HEK293 (cell line): ENCODE measurements at regions not wholly inside any gene's neighbourhood (a gene's known extent, or its start where the extent isn't known, plus 50 kb on each side); places are given as distances from the start of the nearest gene placed in this dataset.

Experiments
- CTCF ChIA-PET: fragments of 350-600 bp; formaldehyde crosslinking; extraction: SDS; loops from one replicate; lab custom pipeline; 2021; ENCODE audit warnings: antibody characterized with exemption; lab: Yijun Ruan, JAX
- POLR2A ChIA-PET: fragments of 300-600 bp; formaldehyde crosslinking; extraction: SDS; loops from one replicate; lab custom pipeline; 2020; ENCODE audit warnings: antibody characterized with exemption, inconsistent platforms; lab: Yijun Ruan, JAX
- H3K27ac ChIP-seq: fragments of 200-500 bp; sonication (Bioruptor generic); 2 replicates; pipeline ENCODE4 v1.5.1; 2014; ENCODE audit warnings: low read depth, low read length, control low read depth, inconsistent platforms; ENCODE audit errors: extremely low read depth
- H3K36me3 ChIP-seq, 2 experiments: fragments of 200-500 bp in 1 of 2; sonication (Bioruptor generic) in 1 of 2; 1 replicate in 1 of 2; 2 replicates in 1 of 2; pipeline ENCODE4 v1.5.1; 2014 to 2017; ENCODE audit warnings: inconsistent platforms in 2 of 2, low read length in 2 of 2; ENCODE audit not compliant: control insufficient read depth in 2 of 2, insufficient read depth in 1 of 2
- H3K4me1 ChIP-seq: fragments of 200-500 bp; sonication (Bioruptor generic); 2 replicates; pipeline ENCODE4 v1.5.1; 2014; ENCODE audit warnings: mild to moderate bottlenecking, low read length, inconsistent platforms; ENCODE audit not compliant: control insufficient read depth, insufficient read depth
- H3K4me3 ChIP-seq: 2 replicates; pipeline ENCODE4 v1.5.1; 2011; ENCODE audit warnings: low read depth, mild to moderate bottlenecking, control low read depth, low read length, moderate library complexity
- H3K9me3 ChIP-seq: fragments of 200-500 bp; sonication (Bioruptor generic); 2 replicates; pipeline ENCODE4 v1.5.1; 2014; ENCODE audit warnings: low read depth, low read length, inconsistent platforms; ENCODE audit not compliant: control insufficient read depth, insufficient read depth
- BCL11B ChIP-seq: fragments of 450-650 bp; formaldehyde crosslinking; IDR thresholded peaks from 2 replicates; pipeline ENCODE4 v1.5.1; 2016; ENCODE audit warnings: low read depth, missing biosample characterization, missing genetic modification characterization
- KLF10 ChIP-seq: fragments of 450-650 bp; IDR thresholded peaks from 2 replicates; pipeline ENCODE4 v1.5.1; 2018; ENCODE audit warnings: missing biosample characterization, mild to moderate bottlenecking, missing genetic modification characterization
- OSR2 ChIP-seq: fragments of 450-650 bp; formaldehyde crosslinking; IDR thresholded peaks from 2 replicates; pipeline ENCODE4 v1.5.1; 2016; ENCODE audit warnings: missing biosample characterization, missing genetic modification characterization
- PRDM1 ChIP-seq: fragments of 450-650 bp; formaldehyde crosslinking; IDR thresholded peaks from 2 replicates; pipeline ENCODE4; 2016; ENCODE audit warnings: missing biosample characterization, missing genetic modification characterization
- SP7 ChIP-seq: fragments of 450-650 bp; formaldehyde crosslinking; IDR thresholded peaks from 2 replicates; pipeline ENCODE4 v1.5.1; 2016; ENCODE audit warnings: missing biosample characterization, missing genetic modification characterization
- YY2 ChIP-seq: fragments of 450-650 bp; formaldehyde crosslinking; IDR thresholded peaks from 2 replicates; pipeline ENCODE4 v1.5.1; 2016; ENCODE audit warnings: missing biosample characterization, missing genetic modification characterization
- ZNF121 ChIP-seq: fragments of 450-650 bp; formaldehyde crosslinking; IDR thresholded peaks from 2 replicates; pipeline ENCODE4 v1.5.1; 2016; ENCODE audit warnings: missing biosample characterization, missing genetic modification characterization
- ZNF133 ChIP-seq: fragments of 450-650 bp; formaldehyde crosslinking; IDR thresholded peaks from 2 replicates; pipeline ENCODE4 v1.5.1; 2016; ENCODE audit warnings: missing biosample characterization, missing genetic modification characterization
- ZNF2 ChIP-seq: fragments of 450-650 bp; formaldehyde crosslinking; IDR thresholded peaks from 2 replicates; pipeline ENCODE4 v1.5.1; 2016; ENCODE audit warnings: missing biosample characterization, missing genetic modification characterization
- ZNF366 ChIP-seq: fragments of 450-650 bp; formaldehyde crosslinking; conservative IDR thresholded peaks from 2 replicates; pipeline ENCODE4 v1.5.1; 2016; ENCODE audit warnings: missing biosample characterization, missing genetic modification characterization
- ZNF416 ChIP-seq: fragments of 450-650 bp; formaldehyde crosslinking; IDR thresholded peaks from 2 replicates; pipeline ENCODE4 v1.5.1; 2016; ENCODE audit warnings: missing biosample characterization, missing genetic modification characterization
- ZNF433 ChIP-seq: fragments of 450-650 bp; formaldehyde crosslinking; IDR thresholded peaks from 2 replicates; pipeline ENCODE4 v1.5.1; 2016; ENCODE audit warnings: missing biosample characterization, missing genetic modification characterization, low read depth
- ZNF501 ChIP-seq: fragments of 450-650 bp; formaldehyde crosslinking; IDR thresholded peaks from 2 replicates; pipeline ENCODE4 v1.5.1; 2016; ENCODE audit warnings: missing biosample characterization, missing genetic modification characterization
- ZNF510 ChIP-seq: fragments of 450-650 bp; formaldehyde crosslinking; IDR thresholded peaks from 2 replicates; pipeline ENCODE4 v1.5.1; 2018; ENCODE audit warnings: mild to moderate bottlenecking, missing genetic modification characterization, missing biosample characterization; ENCODE audit not compliant: insufficient replicate concordance
- ZNF560 ChIP-seq: fragments of 450-650 bp; formaldehyde crosslinking; IDR thresholded peaks from 2 replicates; pipeline ENCODE4 v1.5.1; 2017; ENCODE audit warnings: missing biosample characterization, missing genetic modification characterization, borderline replicate concordance
- ZNF571 ChIP-seq: fragments of 450-650 bp; formaldehyde crosslinking; IDR thresholded peaks from 2 replicates; pipeline ENCODE4 v1.5.0; 2017; ENCODE audit warnings: missing biosample characterization, missing genetic modification characterization
- ZNF660 ChIP-seq: fragments of 450-650 bp; IDR thresholded peaks from 2 replicates; pipeline ENCODE4 v1.5.1; 2018; ENCODE audit warnings: missing biosample characterization, mild to moderate bottlenecking, missing genetic modification characterization
- ZNF785 ChIP-seq: fragments of 450-650 bp; formaldehyde crosslinking; IDR thresholded peaks from 2 replicates; pipeline ENCODE4 v1.5.1; 2016; ENCODE audit warnings: missing biosample characterization, missing genetic modification characterization
- ZNF791 ChIP-seq: fragments of 450-650 bp; formaldehyde crosslinking; IDR thresholded peaks from 2 replicates; pipeline ENCODE4 v1.5.1; 2016; ENCODE audit warnings: missing biosample characterization, missing genetic modification characterization
- TF ChIP-seq, protein P1 (sequence below): fragments of 450-650 bp; formaldehyde crosslinking; IDR thresholded peaks from 2 replicates; pipeline ENCODE4 v1.5.1; 2016; ENCODE audit warnings: missing biosample characterization, missing genetic modification characterization
- TF ChIP-seq, protein P2 (sequence below): fragments of 450-650 bp; formaldehyde crosslinking; IDR thresholded peaks from 2 replicates; pipeline ENCODE4 v1.5.1; 2016; ENCODE audit warnings: missing biosample characterization, missing genetic modification characterization

DNA sequence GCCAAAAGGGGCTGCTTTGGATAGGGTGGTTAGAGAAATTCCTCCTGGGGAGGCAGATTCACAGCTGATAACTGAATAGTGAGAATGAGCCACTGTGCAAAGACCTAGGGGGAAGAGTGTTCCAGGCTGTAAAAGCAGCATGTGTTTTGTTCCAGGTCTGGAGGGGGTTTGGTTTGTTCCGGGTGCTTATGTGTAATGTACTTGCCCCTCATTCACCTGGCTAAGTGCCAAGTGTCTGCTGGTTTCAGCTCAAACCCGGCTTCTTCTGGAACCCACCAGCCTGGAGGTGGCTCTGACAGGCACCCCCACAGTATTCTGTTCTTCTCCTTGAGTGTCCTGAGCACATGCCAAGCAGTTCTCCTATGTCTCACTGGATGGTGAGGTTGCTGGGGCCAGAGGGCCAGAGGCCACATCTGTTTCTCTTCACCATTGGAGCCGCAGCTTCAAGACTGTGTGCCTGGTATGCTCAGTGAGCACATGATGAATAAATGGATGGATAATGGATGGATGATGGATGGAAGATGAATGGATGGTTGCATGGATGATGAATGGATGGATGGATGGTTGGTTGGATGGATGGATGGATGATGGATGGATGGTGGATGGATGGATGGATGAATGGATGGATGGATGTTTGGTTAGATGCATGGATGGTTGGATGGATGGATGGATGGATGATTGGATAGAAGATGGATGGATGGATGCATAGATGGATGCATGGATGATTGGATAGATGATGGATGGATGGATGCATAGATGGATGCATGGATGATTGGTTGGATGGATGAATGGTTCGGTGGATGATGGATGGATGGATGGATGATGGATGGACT, 227.6 kb downstream of the BMP7 start (continued):
- TF ChIP-seq ZNF660 (tag by site-specific recombination) = no peak
- no peak for TF ChIP-seq ZNF121 (tag by site-specific recombination)
- no peak for TF ChIP-seq ZNF560 (tag by site-specific recombination)
- TF ChIP-seq ZNF791 (tag by site-specific recombination) = peak; percentile 66; the same call in 1 of the 2 replicates
- TF ChIP-seq ZNF785 (tag by site-specific recombination) = 0 out of 2 replicates have a peak, but pooled peaks have one; percentile 20
- no peak for TF ChIP-seq BCL11B (tag by site-specific recombination)
- no peak for TF ChIP-seq ZNF433 (tag by site-specific recombination)
- TF ChIP-seq ZNF571 (tag by site-specific recombination) = peak; percentile 23; the same call in 1 of the 2 replicates
- peak; percentile 99 for TF ChIP-seq ZNF366 (tag by site-specific recombination)
- peak; percentile 15; the same call in 1 of the 2 replicates for TF ChIP-seq ZNF416 (tag by site-specific recombination)
- TF ChIP-seq, protein P1, sequence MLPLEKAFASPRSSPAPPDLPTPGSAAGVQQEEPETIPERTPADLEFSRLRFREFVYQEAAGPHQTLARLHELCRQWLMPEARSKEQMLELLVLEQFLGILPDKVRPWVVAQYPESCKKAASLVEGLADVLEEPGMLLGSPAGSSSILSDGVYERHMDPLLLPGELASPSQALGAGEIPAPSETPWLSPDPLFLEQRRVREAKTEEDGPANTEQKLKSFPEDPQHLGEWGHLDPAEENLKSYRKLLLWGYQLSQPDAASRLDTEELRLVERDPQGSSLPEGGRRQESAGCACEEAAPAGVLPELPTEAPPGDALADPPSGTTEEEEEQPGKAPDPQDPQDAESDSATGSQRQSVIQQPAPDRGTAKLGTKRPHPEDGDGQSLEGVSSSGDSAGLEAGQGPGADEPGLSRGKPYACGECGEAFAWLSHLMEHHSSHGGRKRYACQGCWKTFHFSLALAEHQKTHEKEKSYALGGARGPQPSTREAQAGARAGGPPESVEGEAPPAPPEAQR = no peak
- no peak for TF ChIP-seq ZNF2 (tag by site-specific recombination)
- TF ChIP-seq, protein P2, sequence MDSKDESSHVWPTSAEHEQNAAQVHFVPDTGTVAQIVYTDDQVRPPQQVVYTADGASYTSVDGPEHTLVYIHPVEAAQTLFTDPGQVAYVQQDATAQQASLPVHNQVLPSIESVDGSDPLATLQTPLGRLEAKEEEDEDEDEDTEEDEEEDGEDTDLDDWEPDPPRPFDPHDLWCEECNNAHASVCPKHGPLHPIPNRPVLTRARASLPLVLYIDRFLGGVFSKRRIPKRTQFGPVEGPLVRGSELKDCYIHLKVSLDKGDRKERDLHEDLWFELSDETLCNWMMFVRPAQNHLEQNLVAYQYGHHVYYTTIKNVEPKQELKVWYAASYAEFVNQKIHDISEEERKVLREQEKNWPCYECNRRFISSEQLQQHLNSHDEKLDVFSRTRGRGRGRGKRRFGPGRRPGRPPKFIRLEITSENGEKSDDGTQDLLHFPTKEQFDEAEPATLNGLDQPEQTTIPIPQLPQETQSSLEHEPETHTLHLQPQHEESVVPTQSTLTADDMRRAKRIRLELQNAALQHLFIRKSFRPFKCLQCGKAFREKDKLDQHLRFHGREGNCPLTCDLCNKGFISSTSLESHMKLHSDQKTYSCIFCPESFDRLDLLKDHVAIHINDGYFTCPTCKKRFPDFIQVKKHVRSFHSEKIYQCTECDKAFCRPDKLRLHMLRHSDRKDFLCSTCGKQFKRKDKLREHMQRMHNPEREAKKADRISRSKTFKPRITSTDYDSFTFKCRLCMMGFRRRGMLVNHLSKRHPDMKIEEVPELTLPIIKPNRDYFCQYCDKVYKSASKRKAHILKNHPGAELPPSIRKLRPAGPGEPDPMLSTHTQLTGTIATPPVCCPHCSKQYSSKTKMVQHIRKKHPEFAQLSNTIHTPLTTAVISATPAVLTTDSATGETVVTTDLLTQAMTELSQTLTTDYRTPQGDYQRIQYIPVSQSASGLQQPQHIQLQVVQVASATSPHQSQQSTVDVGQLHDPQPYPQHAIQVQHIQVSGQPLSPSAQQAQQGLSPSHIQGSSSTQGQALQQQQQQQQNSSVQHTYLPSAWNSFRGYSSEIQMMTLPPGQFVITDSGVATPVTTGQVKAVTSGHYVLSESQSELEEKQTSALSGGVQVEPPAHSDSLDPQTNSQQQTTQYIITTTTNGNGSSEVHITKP = peak; percentile 92
- TF ChIP-seq ZNF133 = 0 out of 2 replicates have a peak, but pooled peaks have one; percentile 14
- TF ChIP-seq ZNF501 (tag by site-specific recombination) = no peak
- no peak for TF ChIP-seq KLF10 (tag by site-specific recombination)
- peak; percentile 32; the same call in 1 of the 2 replicates for TF ChIP-seq YY2
- TF ChIP-seq, all 188 proteins: peak for 12

DNA sequence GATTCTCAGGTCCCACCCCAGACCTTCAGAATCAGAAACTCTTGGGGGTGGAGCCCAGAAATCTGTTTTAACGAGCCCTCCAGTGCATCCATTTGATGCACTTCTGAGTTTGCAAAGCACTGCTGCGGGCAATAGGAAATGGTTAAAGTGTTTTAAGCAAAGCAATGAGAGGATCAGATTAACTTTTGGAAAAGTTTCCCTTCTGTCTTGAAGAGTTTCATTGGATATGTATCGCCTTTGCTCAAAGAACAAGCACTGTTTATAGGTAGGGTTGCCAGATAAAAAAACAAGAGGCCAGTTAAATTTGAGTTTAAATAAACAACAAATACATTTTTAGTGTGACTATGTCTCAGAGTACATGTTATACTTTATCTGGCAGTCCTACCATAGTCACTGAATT, 226.0 kb downstream of the BMP7 start:
- no peak for TF ChIP-seq ZNF510
- H3K4me3 ChIP-seq = no peak overlapping the region
- ChIA-PET CTCF (interaction anchor here (0.6 to 0.9 kb wide), 2 partner anchors 8 to 86 kb away, joined by 3 to 4 read pairs; no protein-coding TSS in a partner anchor), POLR2A (no interaction called here)
- H3K9me3 ChIP-seq = no peaks in the 10 kb centered on the region
- H3K4me1 ChIP-seq = no peaks in the 10 kb centered on the region
- no peaks in the 10 kb centered on the region for H3K36me3 ChIP-seq
- H3K27ac ChIP-seq = no peak overlapping the region

DNA sequence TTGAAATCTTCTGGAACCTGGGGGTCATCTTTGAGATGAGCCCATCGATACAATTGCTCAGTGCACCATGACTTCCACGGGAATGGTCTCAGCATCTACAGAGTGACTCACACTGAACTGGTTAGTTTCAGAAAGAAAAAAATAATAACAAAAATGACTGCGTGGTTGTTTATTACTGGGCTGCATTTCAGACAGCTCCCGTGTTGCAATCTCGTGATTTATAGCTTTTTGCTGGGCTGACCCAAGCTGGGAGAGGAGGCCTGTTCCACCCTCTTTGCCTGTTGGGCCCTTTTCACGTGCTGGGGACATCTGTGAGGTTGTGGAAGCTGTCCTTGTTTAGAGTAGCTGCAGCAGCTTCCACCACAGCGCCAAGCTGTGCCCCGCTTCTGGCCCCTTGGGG, 225.5 kb downstream of the BMP7 start:
- ChIA-PET POLR2A (no interaction called here), CTCF (interaction anchor here (0.6 to 0.7 kb wide), 2 partner anchors 86 to 490 kb away, joined by 3 to 4 read pairs; no protein-coding TSS in a partner anchor)
- no peaks in the 10 kb centered on the region for H3K36me3 ChIP-seq
- no peak overlapping the region for H3K27ac ChIP-seq
- H3K9me3 ChIP-seq = no peaks in the 10 kb centered on the region
- TF ChIP-seq, protein P2 = peak; percentile 62
- TF ChIP-seq PRDM1 (tag by site-specific recombination) (no peak), SP7 (tag by site-specific recombination) (0 out of 2 replicates have a peak, but pooled peaks have one; percentile 28), OSR2 (tag by site-specific recombination) (peak; percentile 42; the same call in 1 of the 2 replicates)
- H3K4me3 ChIP-seq = no peak overlapping the region
- no peaks in the 10 kb centered on the region for H3K4me1 ChIP-seq
